Neural cell (in vitro differentiated cells): ENCODE measurements at regions not wholly inside any gene's neighbourhood (a gene's known extent, or its start where the extent isn't known, plus 50 kb on each side); places are given as distances from the start of the nearest gene placed in this dataset.

ENCODE experiments used
- H2AFZ ChIP-seq: fragments of 200-600, 300-800 bp; sonication (generic), shearing (Covaris generic); 2 replicates; pipeline ENCODE4 v1.6.0; 2014; ENCODE audit warnings: low read depth, mild to moderate bottlenecking, antibody characterized with exemption, low read length, moderate library complexity
- H3F3A ChIP-seq: fragments of 200-600 bp; shearing (Covaris generic); 2 replicates; pipeline ENCODE4 v1.6.1; 2016; ENCODE audit warnings: mild to moderate bottlenecking, moderate library complexity, mixed read lengths, antibody characterized with exemption, low read length; ENCODE audit not compliant: insufficient read depth, poor library complexity, severe bottlenecking
- H3K27ac ChIP-seq: fragments of 200-600, 300-800 bp; sonication (generic), shearing (Covaris generic); 2 replicates; pipeline ENCODE4 v1.5.1; 2014; ENCODE audit warnings: mild to moderate bottlenecking, low read length, moderate library complexity
- H3K27me3 ChIP-seq: fragments of 300-800, 200-600 bp; sonication (generic), shearing (Covaris generic); 2 replicates; pipeline ENCODE4 v1.6.0; 2014; ENCODE audit warnings: mild to moderate bottlenecking, low read depth, low read length, moderate library complexity; ENCODE audit not compliant: insufficient read depth
- H3K36me3 ChIP-seq: fragments of 300-800, 200-600 bp; sonication (generic), shearing (Covaris generic); 2 replicates; pipeline ENCODE4 v1.5.1; 2014; ENCODE audit warnings: mild to moderate bottlenecking, antibody characterized with exemption, low read length, moderate library complexity; ENCODE audit not compliant: insufficient read depth
- H3K4me2 ChIP-seq: fragments of 300-800, 200-600 bp; sonication (generic), shearing (Covaris generic); 2 replicates; pipeline ENCODE4 v1.6.0; 2014; ENCODE audit warnings: mild to moderate bottlenecking, low read length
- H3K4me3 ChIP-seq: fragments of 300-800, 200-600 bp; sonication (generic), shearing (Covaris generic); 2 replicates; pipeline ENCODE4 v1.5.1; 2014; ENCODE audit warnings: mild to moderate bottlenecking, low read length, moderate library complexity
- H3K79me2 ChIP-seq: fragments of 200-600 bp; shearing (Covaris generic); replicated peaks from 2 replicates; pipeline ENCODE4 v1.6.0; 2014; ENCODE audit warnings: mild to moderate bottlenecking, low read length, moderate library complexity; ENCODE audit not compliant: insufficient read depth
- H3K9ac ChIP-seq: fragments of 300-800, 200-600 bp; sonication (generic), shearing (Covaris generic); 2 replicates; pipeline ENCODE4 v1.6.1; 2016; ENCODE audit warnings: mild to moderate bottlenecking, low read length, mixed read lengths
- H3K9me2 ChIP-seq: fragments of 200-600 bp; shearing (Covaris generic); 2 replicates; pipeline ENCODE4 v1.6.1; 2016; ENCODE audit warnings: mild to moderate bottlenecking, low read length, mixed read lengths; ENCODE audit not compliant: insufficient read depth
- H3K9me3 ChIP-seq: fragments of 200-600, 300-800 bp; sonication (generic), shearing (Covaris generic); 2 replicates; pipeline ENCODE4 v1.6.1; 2016; ENCODE audit warnings: mild to moderate bottlenecking, mixed run types, low read length, moderate library complexity, mixed read lengths
- H4K20me1 ChIP-seq: fragments of 200-600 bp; shearing (Covaris generic); 2 replicates; pipeline ENCODE4 v1.6.1; 2016; ENCODE audit warnings: mild to moderate bottlenecking, mixed run types; ENCODE audit not compliant: insufficient read depth
- CTCF ChIP-seq: fragments of 450-650 bp; IDR thresholded peaks from 2 replicates; pipeline ENCODE4 v1.5.1; 2014; ENCODE audit warnings: antibody characterized with exemption, mild to moderate bottlenecking, moderate library complexity; ENCODE audit not compliant: poor library complexity, severe bottlenecking
- EP300 ChIP-seq: fragments of 450-650 bp; conservative IDR thresholded peaks from 2 replicates; pipeline ENCODE4 v1.6.1; 2014; ENCODE audit warnings: antibody characterized with exemption, mild to moderate bottlenecking, moderate library complexity; ENCODE audit not compliant: poor library complexity, severe bottlenecking
- EZH2 ChIP-seq: fragments of 200-600, 300-800 bp; shearing (Covaris generic), sonication (generic); IDR thresholded peaks from 2 replicates; pipeline ENCODE4 v1.6.1; 2014; ENCODE audit warnings: antibody characterized with exemption, low read length, borderline replicate concordance, mild to moderate bottlenecking; ENCODE audit not compliant: insufficient read depth, poor library complexity, severe bottlenecking
- MXI1 ChIP-seq: fragments of 450-650 bp; conservative IDR thresholded peaks from 2 replicates; pipeline ENCODE4 v1.6.1; 2014; ENCODE audit warnings: antibody characterized with exemption, mild to moderate bottlenecking; ENCODE audit not compliant: poor library complexity, severe bottlenecking
- POLR2AphosphoS5 ChIP-seq: IDR thresholded peaks from 2 replicates; pipeline ENCODE4 v1.6.1; 2012
- RAD21 ChIP-seq: fragments of 450-650 bp; conservative IDR thresholded peaks from 2 replicates; pipeline ENCODE4 v1.6.1; 2014; ENCODE audit warnings: antibody characterized with exemption, mild to moderate bottlenecking, moderate library complexity
- REST ChIP-seq: IDR thresholded peaks from 2 replicates; pipeline ENCODE4 v1.6.1; 2012; ENCODE audit warnings: borderline replicate concordance
- SMC3 ChIP-seq: fragments of 450-650 bp; conservative IDR thresholded peaks from 2 replicates; pipeline ENCODE4 v1.6.1; 2014; ENCODE audit warnings: antibody characterized with exemption, mild to moderate bottlenecking, moderate library complexity; ENCODE audit not compliant: poor library complexity
- TAF1 ChIP-seq: IDR thresholded peaks from 2 replicates; pipeline ENCODE4 v1.6.1; 2012; ENCODE audit warnings: low read depth

DNA sequence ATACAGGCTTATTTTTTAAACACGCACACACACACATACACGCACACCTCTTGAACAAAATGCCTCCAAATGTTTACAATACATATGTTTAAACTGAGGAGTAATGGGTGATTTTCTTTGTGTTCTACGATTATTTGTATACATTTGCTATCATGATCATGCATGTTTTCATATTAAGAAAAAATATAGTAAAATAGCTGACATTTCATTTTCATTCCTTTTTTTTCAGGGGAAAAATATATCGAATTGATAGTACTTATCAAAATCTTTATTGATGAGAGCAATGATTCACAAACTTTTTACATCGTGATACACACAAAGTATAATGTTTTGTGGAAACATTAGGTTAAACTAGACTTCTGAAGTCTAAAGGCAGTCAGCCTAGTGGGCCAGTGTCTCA, 618.9 kb downstream of the TECRL start:
- Histone ChIP-seq H4K20me1 (no peaks in the 10 kb centered on the region), H3K4me2 (no peak overlapping the region), H3K79me2 (no peaks in the 10 kb centered on the region), H3K36me3 (no peaks in the 10 kb centered on the region), H3K9me2 (no peaks in the 10 kb centered on the region), H3K9ac (no peak overlapping the region), H2AFZ (no peak overlapping the region), H3F3A (no peaks in the 10 kb centered on the region), H3K4me3 (no peak overlapping the region), H3K27me3 (no peaks in the 10 kb centered on the region), H3K9me3 (no peaks in the 10 kb centered on the region), H3K27ac (no peak overlapping the region)
- no peak for TF ChIP-seq MXI1
- TF ChIP-seq POLR2AphosphoS5 = no peak
- TF ChIP-seq EZH2 = no peak
- TF ChIP-seq CTCF = no peak
- no peak for TF ChIP-seq TAF1
- TF ChIP-seq RAD21 = no peak
- no peak for TF ChIP-seq EP300
- TF ChIP-seq REST = no peak
- no peak for TF ChIP-seq SMC3

DNA sequence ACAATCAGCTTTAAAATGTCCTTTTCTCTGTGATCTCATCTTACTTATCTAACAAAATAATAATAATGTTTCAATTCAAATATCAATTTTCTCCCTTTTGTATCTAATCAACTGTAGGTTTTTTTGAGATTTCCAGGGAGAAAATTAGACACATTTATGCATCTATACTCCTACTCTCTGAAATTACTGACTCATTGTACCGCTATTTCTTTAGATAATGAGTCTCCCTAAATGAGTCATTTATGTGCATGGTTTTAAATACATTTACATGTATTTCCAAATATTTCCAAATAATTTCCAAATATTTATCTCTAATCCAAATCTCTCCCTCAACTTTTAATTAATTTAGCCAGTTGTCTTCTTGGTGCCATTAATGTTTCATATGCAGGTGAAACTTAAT, 621.0 kb downstream of the TECRL start:
- H3K79me2 ChIP-seq = no peaks in the 10 kb centered on the region
- no peaks in the 10 kb centered on the region for H4K20me1 ChIP-seq
- no peaks in the 10 kb centered on the region for H3K27me3 ChIP-seq
- no peaks in the 10 kb centered on the region for H3K9me3 ChIP-seq
- no peaks in the 10 kb centered on the region for H3K36me3 ChIP-seq
- H3F3A ChIP-seq = no peaks in the 10 kb centered on the region
- TF ChIP-seq EZH2 = no peak
- no peak for TF ChIP-seq TAF1
- TF ChIP-seq CTCF = no peak
- TF ChIP-seq SMC3 = no peak
- TF ChIP-seq MXI1 = no peak
- TF ChIP-seq POLR2AphosphoS5 = no peak
- no peak for TF ChIP-seq EP300
- no peak for TF ChIP-seq REST
- no peak for TF ChIP-seq RAD21
- no peak overlapping the region for H2AFZ ChIP-seq
- H3K9ac ChIP-seq = no peak overlapping the region
- no peak overlapping the region for H3K4me3 ChIP-seq
- no peaks in the 10 kb centered on the region for H3K9me2 ChIP-seq
- no peak overlapping the region for H3K27ac ChIP-seq
- no peak overlapping the region for H3K4me2 ChIP-seq
